Gastrocnemius medialis (tissue), 4 donors: ENCODE measurements at regions not wholly inside any gene's neighbourhood (a gene's known extent, or its start where the extent isn't known, plus 50 kb on each side); places are given as distances from the start of the nearest gene placed in this dataset.

ENCODE experiments used
- CTCF ChIP-seq, 5 experiments: fragments of 450-650 bp in 3 of 5; fragments of 200-600 bp in 2 of 5; sonication (generic) in 2 of 5; IDR thresholded peaks in 4 of 5; conservative IDR thresholded peaks in 1 of 5; 1 replicate in 4 of 5; 2 replicates in 1 of 5; pipeline ENCODE4 v1.5.1; 2016 to 2019; ENCODE audit warnings: antibody characterized with exemption in 5 of 5, mild to moderate bottlenecking in 3 of 5, moderate library complexity in 3 of 5
- POLR2A ChIP-seq, 2 donors: fragments of 450-650 bp; IDR thresholded peaks; one replicate each; pipeline ENCODE4 v1.6.1; 2017; ENCODE audit warnings: antibody characterized with exemption in 2 of 2, mild to moderate bottlenecking in 2 of 2, moderate library complexity in 2 of 2

DNA sequence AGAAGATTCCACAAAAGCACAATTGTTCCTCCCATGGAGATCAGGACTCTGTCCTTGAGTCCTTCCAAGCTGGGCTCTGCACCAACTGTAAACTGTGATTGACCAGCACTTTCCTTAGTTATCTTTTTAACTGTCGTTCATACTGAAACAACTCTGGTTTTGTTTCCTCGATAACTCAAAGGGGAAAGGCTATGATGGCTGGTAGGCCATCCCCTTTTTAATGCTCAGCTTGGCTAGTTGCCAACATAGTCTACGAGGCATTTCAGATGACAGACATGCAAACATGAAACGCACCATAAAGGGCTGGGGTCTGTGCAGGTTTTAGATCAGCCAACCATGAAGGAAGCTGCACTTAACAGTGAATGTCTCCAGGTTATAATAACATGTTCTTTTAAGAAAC is 497.1 kb upstream of the ARID1B start:
- TF ChIP-seq CTCF (IDR thresholded peaks at IDR 0.05 in 4 of 5, conservative IDR thresholded peaks at IDR 0.05 in 1 of 5) (no peak), POLR2A (IDR thresholded peaks at IDR 0.05) (no peak)
